Activated CD8-positive, alpha-beta memory T cell treated with anti-CD3 and anti-CD28 coated beads for 48 hours (primary cell): ENCODE measurements at regions not wholly inside any gene's neighbourhood (a gene's known extent, or its start where the extent isn't known, plus 50 kb on each side); places are given as distances from the start of the nearest gene placed in this dataset.

Source experiments
- DNase-seq, 3 experiments: peaks; one replicate each; pipeline ENCODE4 v3.0.0-alpha.2; 2020; ENCODE audit warnings: low read depth in 2 of 3, low spot score in 2 of 3

DNA sequence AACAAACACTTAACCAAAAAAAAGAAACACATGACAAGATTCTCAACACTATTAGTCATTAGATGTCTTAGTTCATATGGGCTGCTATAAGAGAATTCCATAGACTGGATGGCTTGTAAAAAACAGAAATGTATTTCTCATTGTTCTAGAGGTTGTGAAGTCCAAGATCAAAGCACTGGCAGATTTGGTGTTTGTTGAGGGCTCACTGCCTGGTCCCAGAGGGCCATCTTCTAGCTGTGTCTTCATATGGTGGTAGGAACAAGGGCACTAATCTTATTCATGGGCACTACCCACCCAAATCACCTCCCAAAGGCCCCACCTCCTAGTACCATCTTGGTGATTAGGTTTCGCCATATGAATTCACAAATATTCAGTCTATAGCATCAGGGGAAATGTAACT, 162.5 kb upstream of the SDK2 start:
- no peak for DNase-seq

DNA sequence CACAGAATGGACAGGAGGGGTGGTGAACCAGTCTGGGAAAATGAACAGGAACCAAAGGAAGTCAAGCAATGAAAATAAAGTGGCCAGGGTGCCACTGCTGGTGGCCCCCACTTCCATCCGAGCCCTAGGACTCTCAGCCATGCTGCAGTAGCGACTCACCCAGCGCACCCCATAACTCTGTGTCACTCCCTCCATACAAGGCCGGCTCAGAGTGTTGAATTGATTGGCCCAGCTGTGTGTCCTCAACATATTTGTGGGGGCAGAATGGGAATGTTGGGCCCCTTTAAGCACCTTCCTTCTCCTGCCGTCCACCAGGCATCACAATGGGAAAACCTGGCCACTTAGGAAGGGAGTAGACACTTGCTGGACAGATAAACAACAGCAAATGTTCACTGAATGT, 169.0 kb upstream of the SDK2 start:
- no peak for DNase-seq

DNA sequence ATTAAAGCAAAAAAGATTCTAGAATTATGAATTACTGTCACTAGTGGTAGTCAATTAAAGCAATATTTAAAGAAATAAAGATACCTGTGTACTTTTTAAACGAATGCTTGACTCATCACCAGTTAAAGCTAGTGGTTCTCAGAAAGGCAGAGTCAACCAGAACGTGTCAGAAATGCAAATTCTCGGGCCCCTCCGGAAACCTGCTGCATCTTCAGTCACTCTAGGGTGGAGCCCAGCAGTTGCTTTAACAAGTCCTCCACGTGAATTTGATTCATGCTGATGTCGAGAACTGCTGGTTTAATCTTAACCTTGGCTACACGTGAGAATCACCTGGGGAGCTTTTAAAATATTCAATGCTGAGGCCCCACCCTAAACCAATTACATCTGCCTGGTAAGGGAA, 169.8 kb upstream of the SDK2 start:
- DNase-seq = no peak

DNA sequence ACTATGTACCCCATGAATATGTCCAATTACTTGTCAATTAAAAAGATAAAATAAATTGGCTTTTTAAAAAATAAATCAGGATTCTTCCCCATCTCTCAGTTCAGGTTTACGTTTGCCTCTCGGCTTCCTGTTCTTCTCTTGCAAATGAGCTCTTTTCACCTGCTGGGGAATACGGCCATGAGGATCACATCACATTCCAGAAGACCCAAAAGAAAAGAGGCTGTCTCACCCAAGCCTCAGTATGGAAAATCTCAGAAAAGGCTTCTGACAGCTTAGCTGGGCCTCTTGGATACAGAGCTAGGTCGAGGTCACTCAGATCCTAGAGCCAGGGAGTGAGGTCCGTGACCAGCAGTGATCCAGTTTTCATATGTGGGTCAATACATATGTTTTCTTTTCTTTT, 171.2 kb upstream of the SDK2 start:
- no peak for DNase-seq

DNA sequence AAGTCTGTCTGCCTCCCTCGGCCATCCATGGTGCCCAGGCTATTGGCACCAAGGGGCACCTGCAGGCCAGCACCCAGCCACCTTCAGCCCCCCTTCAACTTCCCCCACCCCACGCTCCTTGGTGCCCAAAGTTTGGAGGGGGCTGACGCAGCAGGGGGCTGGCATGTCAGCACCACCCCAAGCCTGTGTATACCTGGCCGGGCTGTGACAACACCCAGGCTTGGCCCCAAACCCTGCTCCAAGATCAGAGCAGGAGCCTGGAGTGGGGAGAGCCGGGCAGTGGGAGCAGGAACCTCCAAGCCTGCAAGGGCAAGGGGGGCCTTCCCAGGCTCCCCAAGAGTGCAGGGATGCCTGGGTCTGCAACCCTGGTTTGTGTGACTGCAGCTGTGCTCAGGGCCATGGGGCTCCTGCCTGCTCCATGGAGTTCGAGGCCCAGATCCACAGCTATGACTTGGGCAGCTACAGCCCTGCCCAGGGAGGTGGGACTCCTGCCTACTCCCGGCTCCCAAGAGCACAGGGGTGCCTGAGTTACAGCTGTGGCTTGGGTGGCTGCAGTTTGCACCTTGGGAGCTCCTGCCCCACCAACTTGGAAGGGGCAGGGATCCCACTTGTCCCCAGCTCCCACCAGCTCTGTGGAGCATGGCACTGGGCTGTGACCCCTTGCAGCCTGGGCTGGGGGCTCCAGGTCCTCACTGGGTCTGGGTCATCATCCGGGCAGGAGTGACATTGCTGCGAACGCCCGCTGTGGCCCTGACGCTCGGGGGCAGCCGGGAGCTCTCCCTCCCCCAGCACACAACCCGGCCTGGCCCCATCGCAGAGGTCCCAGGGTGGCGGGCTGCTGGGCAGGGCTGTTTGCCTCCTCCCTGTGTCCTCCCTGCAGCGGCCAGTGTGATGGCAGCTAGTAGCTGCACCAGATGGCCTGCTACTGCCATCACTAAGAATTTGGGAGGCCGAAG, 175.5 kb upstream of the SDK2 start:
- no peak for DNase-seq

- no peak for DNase-seq
Measured at GRCh38 chr17:73820686-73821448, 176.6 kb upstream of the SDK2 start.

DNA sequence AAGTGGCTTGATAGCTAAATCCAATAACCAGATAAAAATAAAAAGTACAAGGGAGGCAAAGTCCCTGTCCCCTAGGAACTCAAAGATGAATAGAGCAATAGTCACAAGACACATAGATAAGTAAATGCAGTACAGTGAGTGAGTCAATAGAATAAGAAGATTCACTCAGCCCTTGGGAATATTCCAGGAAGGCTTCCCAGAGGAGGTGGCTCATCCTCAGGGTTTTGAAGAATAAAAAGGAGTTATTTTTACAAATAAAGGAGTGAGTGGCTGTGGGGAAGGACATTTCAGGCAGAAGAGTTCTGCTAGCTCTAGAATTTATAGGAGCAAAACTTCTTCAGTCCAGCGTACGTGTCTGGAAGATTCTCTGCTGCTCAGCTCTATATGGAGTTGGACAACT, 177.4 kb upstream of the SDK2 start:
- no peak for DNase-seq

DNA sequence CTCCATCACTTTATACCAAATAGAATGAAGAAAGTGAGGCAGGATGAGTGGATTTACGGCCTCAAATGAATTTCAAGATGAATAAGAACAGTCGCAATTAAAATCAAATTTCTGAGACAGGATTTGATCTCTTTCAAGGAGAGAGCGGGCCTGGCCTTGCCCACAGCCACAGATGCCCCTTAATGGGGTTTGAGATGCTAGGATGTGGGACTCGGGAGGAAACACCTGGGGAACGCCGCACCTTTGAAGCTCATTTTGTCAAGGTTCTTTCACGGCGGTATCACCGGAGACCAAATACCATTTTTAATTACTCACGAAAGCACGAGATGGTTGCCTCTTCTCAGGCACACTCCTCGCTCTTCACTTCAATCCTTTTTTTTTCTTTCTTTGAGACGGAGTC, 178.1 kb upstream of the SDK2 start:
- no peak for DNase-seq

DNA sequence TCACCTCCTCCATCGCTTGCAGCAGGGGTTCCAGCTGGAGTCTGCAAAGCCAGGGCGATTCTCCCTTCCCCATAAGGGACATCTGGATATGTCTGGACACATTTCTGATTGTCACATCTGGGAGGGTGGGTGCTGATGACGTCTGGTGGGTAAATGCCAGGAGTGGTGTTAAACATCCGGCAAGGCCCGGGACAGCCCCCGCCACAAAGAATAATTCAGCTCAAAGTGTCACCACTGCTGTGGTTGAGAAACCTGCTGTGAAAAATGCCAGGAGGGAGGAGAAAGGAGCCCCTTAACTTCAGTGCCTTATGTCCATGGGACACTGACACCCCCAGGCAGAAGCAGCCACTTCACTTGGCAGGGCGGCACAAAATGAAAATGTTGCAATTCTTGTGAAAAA, 179.4 kb upstream of the SDK2 start:
- DNase-seq = no peak

DNA sequence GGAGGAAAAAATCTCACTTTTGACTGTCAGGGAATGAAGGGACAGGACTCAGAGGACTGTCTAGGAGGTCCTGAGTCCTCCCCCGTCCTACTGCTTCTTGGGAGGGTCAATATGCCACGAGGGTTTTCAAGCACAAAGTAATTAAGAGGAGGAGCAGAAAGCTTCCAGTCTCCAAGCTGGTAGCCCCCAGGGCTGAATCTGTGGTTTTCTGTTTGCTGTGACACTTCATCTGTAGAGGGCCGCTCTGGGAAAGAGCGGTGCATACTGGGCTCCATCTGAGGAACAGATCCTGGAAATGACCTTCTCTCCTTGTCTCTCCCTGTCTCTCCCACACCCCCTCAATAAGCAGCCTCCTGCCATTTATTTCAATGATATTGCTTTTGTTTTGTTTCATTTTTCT, 180.1 kb upstream of the SDK2 start:
- DNase-seq = no peak

- DNase-seq = no peak
Measured at GRCh38 chr17:73826181-73826871, 182.1 kb upstream of the SDK2 start.

DNA sequence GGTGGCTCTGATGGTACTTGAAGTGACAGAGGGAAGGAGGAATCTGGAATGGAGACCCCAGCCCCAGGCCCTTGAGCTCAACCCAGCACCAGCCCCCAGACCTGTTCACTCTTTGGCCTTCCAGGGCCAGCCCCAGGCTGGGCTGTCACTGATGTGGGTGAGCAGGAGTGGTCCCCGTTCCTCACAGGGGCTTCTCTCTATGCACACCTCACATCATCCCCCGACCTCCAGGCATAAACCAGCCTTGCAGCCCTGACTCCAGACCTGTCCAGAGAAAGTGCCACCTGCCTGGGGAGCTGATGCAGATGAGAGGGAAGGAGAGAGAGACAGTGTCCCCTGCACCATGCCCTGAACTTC, 182.6 kb upstream of the SDK2 start:
- no peak for DNase-seq

DNA sequence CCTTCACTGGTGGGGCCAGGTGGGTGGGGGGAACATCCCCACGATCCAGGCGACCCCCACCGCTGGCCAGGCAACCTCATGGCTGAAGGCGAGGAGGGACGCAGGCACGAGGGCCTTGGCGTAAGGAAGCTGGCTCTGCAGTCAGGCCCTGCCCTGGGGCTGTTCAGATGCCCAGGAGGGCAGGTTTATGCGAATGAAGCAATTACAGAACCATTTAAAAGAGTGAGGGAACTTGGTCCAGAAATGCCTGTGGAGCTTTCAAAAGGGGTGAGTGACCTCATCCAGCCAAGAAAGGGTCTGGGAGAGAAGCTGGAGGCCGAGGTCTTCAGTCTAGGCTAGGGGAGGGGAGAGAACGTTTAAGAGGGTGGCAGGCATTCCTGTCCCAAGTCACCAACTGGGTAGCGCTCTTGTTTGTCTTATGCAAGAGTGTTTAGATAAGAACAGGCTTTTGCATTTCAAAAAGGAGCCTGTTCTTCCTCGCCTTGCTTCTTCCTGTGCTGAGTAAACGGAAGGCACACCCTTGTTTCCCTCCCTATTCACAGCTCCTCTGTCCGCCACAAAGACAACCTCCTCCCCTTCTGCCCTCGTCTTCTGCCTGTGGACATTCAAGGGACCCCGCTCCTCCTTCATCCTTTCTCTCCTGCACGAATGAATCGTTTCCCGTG, 183.5 kb upstream of the SDK2 start:
- DNase-seq = no peak

DNA sequence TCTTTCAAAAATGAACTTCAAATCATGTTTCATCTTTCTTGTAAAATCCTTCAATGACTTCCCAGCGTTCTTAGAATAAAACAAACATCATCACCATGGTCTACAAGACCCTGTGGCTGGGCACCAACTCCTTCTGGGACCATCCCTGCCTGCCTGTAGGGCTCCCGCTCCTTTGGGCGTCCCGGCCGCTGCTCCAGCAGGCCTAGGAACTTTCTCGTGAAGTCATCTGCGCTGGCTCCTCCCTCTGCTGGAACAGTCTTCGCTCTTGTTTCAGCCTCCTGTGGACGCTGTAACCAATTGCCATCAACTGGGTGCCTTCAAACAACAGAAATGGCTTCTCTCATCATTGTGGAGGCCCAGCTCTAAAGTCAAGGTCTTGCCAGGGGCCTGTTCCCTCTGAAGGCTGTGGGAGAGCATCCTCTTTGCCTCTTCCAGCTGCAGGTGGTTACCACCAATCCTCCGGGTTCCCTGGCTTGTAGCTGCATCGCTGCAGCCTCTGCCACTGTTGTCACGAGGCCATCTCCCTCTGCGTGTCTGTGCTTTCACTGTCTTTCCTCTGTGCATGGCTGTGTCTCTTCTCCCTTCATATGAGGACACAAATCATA, 185.5 kb upstream of the SDK2 start:
- DNase-seq = no peak

GRCh38 chr17:73831699-73832098, 187.5 kb upstream of the SDK2 start:
- DNase-seq = no peak

DNA sequence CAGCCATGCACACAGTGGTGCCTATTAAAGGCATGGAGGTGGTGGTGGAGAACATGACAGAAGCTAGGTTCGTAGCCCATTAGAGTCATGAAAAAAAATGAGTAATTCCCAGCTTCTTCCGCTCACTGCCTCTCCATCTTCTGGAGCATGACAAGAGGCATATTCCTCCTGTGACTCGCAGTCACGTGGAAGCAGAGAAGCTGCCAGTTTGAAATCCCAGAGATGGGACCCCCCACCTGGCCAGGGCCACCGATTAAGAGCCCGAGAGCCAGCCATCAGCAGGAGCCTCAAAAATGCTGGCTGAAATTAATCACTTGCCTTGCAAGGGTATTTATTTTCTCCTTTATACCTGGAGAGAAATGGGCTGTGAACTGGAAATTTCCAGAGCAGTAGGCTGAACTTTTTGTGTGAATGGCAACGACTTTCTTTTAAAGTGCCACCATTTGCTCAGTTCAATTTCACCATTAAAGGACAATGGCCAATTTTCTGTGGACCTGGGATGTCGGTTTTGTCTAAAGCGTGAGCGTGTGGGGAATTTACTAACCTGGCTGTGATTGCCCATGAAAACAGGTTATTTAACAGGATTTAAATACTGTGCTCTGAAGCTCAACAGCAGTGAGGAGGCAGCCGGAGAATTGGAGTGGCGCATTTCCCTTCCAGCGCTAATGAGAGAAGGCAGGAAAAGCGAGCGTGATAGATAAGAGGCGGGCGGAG, 189.7 kb upstream of the SDK2 start:
- no peak for DNase-seq

GRCh38 chr17:73834684-73835343, 190.6 kb upstream of the SDK2 start:
- no peak for DNase-seq

GRCh38 chr17:73835605-73836004, 191.4 kb upstream of the SDK2 start:
- no peak for DNase-seq

- DNase-seq = no peak
Measured at GRCh38 chr17:73838815-73839214, 194.6 kb upstream of the SDK2 start.

DNA sequence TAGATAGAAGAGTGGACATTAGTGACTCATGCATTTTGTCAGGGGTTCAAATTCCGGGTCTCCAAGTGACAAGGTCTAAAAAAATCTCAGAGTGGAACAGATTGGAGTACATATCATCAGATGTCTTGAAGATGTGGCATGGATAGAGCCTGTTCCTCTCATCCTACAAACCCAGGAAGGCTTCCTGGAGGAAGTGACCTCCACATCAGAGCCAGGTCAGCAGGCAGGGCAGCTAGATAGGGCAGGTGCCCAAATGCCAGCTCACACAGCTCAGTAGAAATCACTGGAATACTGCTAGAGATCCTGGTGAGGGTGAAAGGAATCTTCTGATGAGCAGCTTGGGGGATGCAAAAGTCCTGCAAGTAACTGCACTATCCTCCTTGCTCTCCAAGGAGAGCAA, 196.6 kb upstream of the SDK2 start:
- DNase-seq = no peak
